ENCODE measurements at regions not wholly inside any gene's neighbourhood (a gene's known extent, or its start where the extent isn't known, plus 50 kb on each side); places are given as distances from the start of the nearest gene placed in this dataset.
A peak's percentile ranks its signal among the peaks of the same experiment; 100 is the strongest.

GRCh38 chr9:7325995-7326394 is 473.6 kb downstream of the DMAC1 start:
- H3K4me3 ChIP-seq (ENCODE audit: low read depth in 2 of 2, low read length in 1 of 2) = no peak overlapping the region
- TF ChIP-seq FOXJ3 (CRISPR knock-in tag; IDR thresholded peaks at IDR 0.05) (no peak), EP300 (IDR thresholded peaks at IDR 0.05; ENCODE audit: borderline replicate concordance in 1 of 2, low read depth in 1 of 2, low read length in 1 of 2) (peak in 1 of 2 experiments; percentile 77; a peak in 1 of 4 replicates), REST (IDR thresholded peaks at IDR 0.05; ENCODE audit: low read depth, low read length) (no peak), PBX3 (IDR thresholded peaks at IDR 0.05) (peak; percentile 66), IRF3 (IDR thresholded peaks at IDR 0.05; ENCODE audit: low read depth, low read length) (no peak), ELF1 (IDR thresholded peaks at IDR 0.05) (no peak), FOSL2 (IDR thresholded peaks at IDR 0.05; ENCODE audit: borderline replicate concordance, low read depth) (no peak), CHD2 (IDR thresholded peaks at IDR 0.05; ENCODE audit: low read length, partially characterized antibody) (no peak), POLR2AphosphoS5 (IDR thresholded peaks at IDR 0.05; ENCODE audit: low read depth, low read length) (no peak), NFIC (IDR thresholded peaks at IDR 0.05; ENCODE audit: borderline replicate concordance) (peak; percentile 75), TCF12 (IDR thresholded peaks at IDR 0.05) (peak; percentile 46; the same call in 1 of the 2 replicates), SMC3 (IDR thresholded peaks at IDR 0.05; ENCODE audit: low read depth, low read length) (no peak), TEAD4 (IDR thresholded peaks at IDR 0.05; ENCODE audit: borderline replicate concordance, insufficient read depth) (peak; percentile 47; the same call in 1 of the 2 replicates), MXI1 (IDR thresholded peaks at IDR 0.05; ENCODE audit: low read depth, low read length) (no peak), FOXM1 (IDR thresholded peaks at IDR 0.05; ENCODE audit: low read depth) (0 out of 2 replicates have a peak, but pooled peaks have one; percentile 32), USF2 (IDR thresholded peaks at IDR 0.05; ENCODE audit: borderline replicate concordance, low read depth, low read length) (no peak), JUND (IDR thresholded peaks at IDR 0.05) (0 out of 2 replicates have a peak, but pooled peaks have one; percentile 16), EZH2phosphoT487 (IDR thresholded peaks at IDR 0.05; ENCODE audit: borderline replicate concordance, low read depth) (no peak), GABPA (IDR thresholded peaks at IDR 0.05; ENCODE audit: low read depth) (no peak), MAX (IDR thresholded peaks at IDR 0.05; ENCODE audit: low read depth) (no peak), GATA2 (CRISPR knock-in tag; IDR thresholded peaks at IDR 0.05) (no peak), SIN3A (IDR thresholded peaks at IDR 0.05; ENCODE audit: borderline replicate concordance, low read depth, low read length) (no peak)
- no peaks in the 10 kb centered on the region for H3F3A ChIP-seq (replicated peaks; ENCODE audit: insufficient read depth)
- WGBS (ENCODE audit: low lambda C conversion rate) = 75% methylated on average over 1 of the region's 1 CpG
- no peak for DNase-seq
- H3K27me3 ChIP-seq (ENCODE audit: insufficient read depth) = no peaks in the 10 kb centered on the region
- H3K9me3 ChIP-seq = no peaks in the 10 kb centered on the region
- H3K4me2 ChIP-seq = no peak overlapping the region
- no peaks in the 10 kb centered on the region for H3K79me2 ChIP-seq (ENCODE audit: insufficient read depth)
- H4K20me1 ChIP-seq (ENCODE audit: insufficient read depth) = no peaks in the 10 kb centered on the region
- H3K9ac ChIP-seq = no peak overlapping the region
- CTCF ChIA-PET = no interaction called here
- H3K9me2 ChIP-seq = no peaks in the 10 kb centered on the region
- no peaks in the 10 kb centered on the region for H3K36me3 ChIP-seq (replicated peaks in 1 of 2; ENCODE audit: control insufficient read depth in 1 of 2, insufficient read depth in 2 of 2, low read length in 1 of 2)
- H2AFZ ChIP-seq (ENCODE audit: low read depth) = no peak overlapping the region
- no peak overlapping the region; a peak in 1 of 4 replicates for H3K27ac ChIP-seq (ENCODE audit: low read depth in 2 of 2, low read length in 1 of 2)
- no peaks in the 10 kb centered on the region for H3K4me1 ChIP-seq (ENCODE audit: control insufficient read depth in 1 of 2, insufficient read depth in 2 of 2, low read depth in 1 of 2, low read length in 1 of 2)
- POLR2A ChIA-PET = no interaction called here

Data from SK-N-SH (cell line).